HT-29 (cell line): ENCODE measurements at regions not wholly inside any gene's neighbourhood (a gene's known extent, or its start where the extent isn't known, plus 50 kb on each side); places are given as distances from the start of the nearest gene placed in this dataset.

Source experiments
- DNase-seq: peaks from one replicate; pipeline ENCODE4 v3.0.0-alpha.2; 2015; ENCODE audit warnings: low spot score

GRCh38 chr7:47045207-47046051 is 536.5 kb downstream of the TNS3 start:
- no peak for DNase-seq

- DNase-seq, result no peak
These were observed 537.3 kb downstream of the TNS3 start for GRCh38 chr7:47044625-47045024.

- DNase-seq, result no peak
These were observed 538.6 kb downstream of the TNS3 start for GRCh38 chr7:47043304-47043703.

- DNase-seq, result no peak
These were observed 539.2 kb downstream of the TNS3 start for GRCh38 chr7:47042669-47043068.

GRCh38 chr7:47040795-47041347 is 541.0 kb downstream of the TNS3 start:
- DNase-seq, result no peak

GRCh38 chr7:47039904-47040303 is 542.0 kb downstream of the TNS3 start:
- DNase-seq, result no peak

GRCh38 chr7:47039089-47039648 is 542.7 kb downstream of the TNS3 start:
- no peak for DNase-seq

GRCh38 chr7:47038621-47039020 is 543.3 kb downstream of the TNS3 start:
- DNase-seq, result no peak

- DNase-seq, result no peak
These were observed 544.3 kb downstream of the TNS3 start for GRCh38 chr7:47037607-47038006.

- no peak for DNase-seq
These were observed 545.0 kb downstream of the TNS3 start for GRCh38 chr7:47036909-47037308.

- DNase-seq, result no peak
These were observed 546.4 kb downstream of the TNS3 start for GRCh38 chr7:47035522-47035921.

GRCh38 chr7:47034180-47034579 is 547.7 kb downstream of the TNS3 start:
- no peak for DNase-seq

GRCh38 chr7:47032536-47032908 is 549.4 kb downstream of the TNS3 start:
- no peak for DNase-seq

- no peak for DNase-seq
These were observed 550.0 kb downstream of the TNS3 start for GRCh38 chr7:47031786-47032535.

- no peak for DNase-seq
These were observed 553.6 kb downstream of the TNS3 start for GRCh38 chr7:47028284-47028683.

GRCh38 chr7:47027695-47028240 is 554.1 kb downstream of the TNS3 start:
- DNase-seq, result no peak

GRCh38 chr7:47026780-47027361 is 555.0 kb downstream of the TNS3 start:
- no peak for DNase-seq

- no peak for DNase-seq
These were observed 556.9 kb downstream of the TNS3 start for GRCh38 chr7:47024991-47025390.

GRCh38 chr7:47008461-47008860 is 573.5 kb downstream of the TNS3 start:
- no peak for DNase-seq

GRCh38 chr7:47007471-47007870 is 574.4 kb downstream of the TNS3 start:
- DNase-seq, result no peak

GRCh38 chr7:47000561-47000960 is 581.4 kb downstream of the TNS3 start:
- DNase-seq, result no peak

- DNase-seq, result no peak
These were observed 582.0 kb downstream of the TNS3 start for GRCh38 chr7:46999866-47000265.
